Lower lobe of right lung (tissue), 2 donors: ENCODE measurements at regions not wholly inside any gene's neighbourhood (a gene's known extent, or its start where the extent isn't known, plus 50 kb on each side); places are given as distances from the start of the nearest gene placed in this dataset.

ENCODE experiments used
- ATAC-seq, 2 donors: fragments of 200-7000 bp; cut with Tn5 transposase; one replicate each; pipeline ENCODE4 v1.9.1; 2020 to 2022; ENCODE audit warnings: mild to moderate bottlenecking in 2 of 2, moderate library complexity in 2 of 2
- DNase-seq: peaks from one replicate; pipeline ENCODE4 v3.0.0-alpha.2; 2020
- H3K27ac ChIP-seq: fragments of 200-600 bp; one replicate; pipeline ENCODE4 v1.8.0; 2022
- H3K27me3 ChIP-seq: fragments of 200-600 bp; one replicate; pipeline ENCODE4 v1.8.0; 2022; ENCODE audit warnings: low read depth
- H3K36me3 ChIP-seq: fragments of 200-600 bp; one replicate; pipeline ENCODE4 v1.8.0; 2022; ENCODE audit warnings: mild to moderate bottlenecking
- H3K4me1 ChIP-seq: fragments of 200-600 bp; one replicate; pipeline ENCODE4 v1.8.0; 2022
- H3K4me3 ChIP-seq: fragments of 200-600 bp; one replicate; pipeline ENCODE4 v1.8.0; 2022; ENCODE audit warnings: mild to moderate bottlenecking
- H3K9me3 ChIP-seq: fragments of 200-600 bp; one replicate; pipeline ENCODE4 v1.8.0; 2022
- CTCF ChIP-seq: fragments of 200-600 bp; IDR thresholded peaks from one replicate; pipeline ENCODE4 v1.8.0; 2022; ENCODE audit warnings: antibody characterized with exemption, mild to moderate bottlenecking
- intact Hi-C: fragments of 100-400 bp; cut with DNase I; formaldehyde crosslinking; loops from one replicate; pipeline ENCODE4 v1.11.0; 2022
- donor health status: DM: no; HTN: yes; CAD: no; lungs with severe emphysema.

DNA sequence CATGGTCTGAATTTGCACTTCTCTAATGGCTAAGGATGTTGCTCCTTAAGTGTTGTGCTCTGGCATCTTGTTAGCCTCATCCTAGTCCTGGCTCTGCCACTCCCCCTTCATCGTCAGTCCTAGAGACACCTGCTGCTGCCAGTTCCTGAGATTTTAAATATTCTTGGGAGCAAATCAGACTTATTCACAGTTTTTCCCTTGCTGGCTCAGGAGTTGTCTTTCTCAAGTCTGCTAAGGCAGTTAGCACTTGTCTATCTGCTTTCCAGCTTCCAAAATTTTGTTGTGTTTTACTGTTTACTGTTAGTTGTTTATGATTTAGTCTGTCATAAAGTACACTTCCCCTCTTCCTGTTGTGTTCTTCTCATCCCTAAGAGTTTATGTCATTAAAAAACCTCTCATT, 201.0 kb downstream of the KIF26A start:
- Histone ChIP-seq H3K4me1 (peaks cover 6% of the 10 kb centered on the region), H3K36me3 (no peaks in the 10 kb centered on the region), H3K27me3 (peaks cover 11% of the 10 kb centered on the region), H3K9me3 (peaks cover 4% of the 10 kb centered on the region), H3K4me3 (no peak overlapping the region), H3K27ac (no peak overlapping the region)
- intact Hi-C loops, result no loop called here
- no peak for TF ChIP-seq CTCF
- DNase-seq (no peak), ATAC-seq (no peak)

DNA sequence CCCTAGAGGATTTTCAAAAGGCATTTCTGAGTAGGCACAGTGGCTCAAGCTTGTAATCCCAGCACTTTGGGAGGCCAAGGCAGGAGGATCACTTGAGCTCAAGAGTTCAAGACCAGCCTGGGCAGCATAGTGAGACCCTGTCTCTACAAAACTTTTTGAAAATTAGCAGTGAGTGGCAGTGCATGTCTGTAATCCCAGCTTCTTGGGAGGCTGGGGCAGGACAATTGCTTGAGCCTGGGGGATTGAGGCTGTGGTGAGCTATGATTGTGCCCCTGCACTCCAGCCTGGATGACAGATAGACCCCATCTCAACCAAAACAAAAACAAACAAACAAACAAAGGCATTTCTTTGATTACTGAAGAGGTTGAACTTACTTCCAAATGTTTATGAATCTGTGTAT, 201.4 kb downstream of the KIF26A start:
- Histone ChIP-seq H3K36me3 (no peaks in the 10 kb centered on the region), H3K27me3 (peaks cover 16% of the 10 kb centered on the region), H3K4me1 (peaks cover 6% of the 10 kb centered on the region), H3K9me3 (peaks cover 4% of the 10 kb centered on the region), H3K4me3 (no peak overlapping the region), H3K27ac (no peak overlapping the region)
- intact Hi-C loops, result no loop called here
- no peak for ATAC-seq
- TF ChIP-seq CTCF, result no peak
- DNase-seq, result no peak

DNA sequence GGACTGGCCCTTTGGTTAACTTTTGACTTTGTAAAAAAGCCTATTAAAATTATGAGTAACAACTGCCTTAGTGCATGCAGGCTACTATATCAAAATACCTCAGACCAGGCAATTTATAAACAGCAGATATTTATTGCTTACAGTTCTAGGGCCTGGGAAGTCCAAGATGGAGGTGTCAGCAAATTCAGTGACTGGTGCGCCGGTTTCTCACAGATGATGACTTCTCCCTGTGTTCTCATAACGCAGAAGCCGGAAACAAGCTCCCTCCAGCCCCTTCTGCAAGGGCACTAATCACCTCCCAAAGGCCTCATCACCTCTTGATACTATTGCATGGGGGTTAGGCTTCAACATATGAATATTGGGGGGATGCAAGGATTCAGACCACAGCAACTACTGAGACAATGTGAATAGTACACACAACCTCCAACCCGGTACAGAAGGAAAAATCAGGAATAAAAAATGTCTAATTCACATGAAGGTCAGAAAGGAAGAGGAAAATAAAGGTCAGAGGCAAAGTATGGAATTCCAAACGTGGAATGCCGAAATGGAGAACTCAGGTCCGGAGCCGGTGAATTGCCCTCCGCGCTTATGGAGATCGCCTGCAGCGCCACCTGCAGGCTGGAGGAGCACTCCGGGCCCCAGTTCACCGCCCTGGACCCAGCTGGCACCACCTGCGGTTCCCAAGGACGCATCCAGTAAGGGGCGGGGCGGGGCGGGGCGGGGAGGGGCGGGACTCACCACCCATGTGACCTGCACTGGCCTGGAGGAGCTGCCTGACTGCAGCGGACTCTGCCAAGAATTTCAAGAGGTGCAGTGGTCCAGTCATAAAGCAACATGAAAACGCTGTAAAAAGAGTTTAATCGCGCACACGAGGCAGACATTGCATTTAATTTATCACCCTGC, 203.4 kb downstream of the KIF26A start:
- Histone ChIP-seq H3K4me1 (peaks cover 6% of the 10 kb centered on the region), H3K27ac (no peak overlapping the region), H3K9me3 (peaks cover 4% of the 10 kb centered on the region), H3K36me3 (no peaks in the 10 kb centered on the region), H3K4me3 (no peak overlapping the region), H3K27me3 (peaks cover 22% of the 10 kb centered on the region)
- intact Hi-C loops, result no loop called here
- ATAC-seq (peak; percentile 49 to 61), DNase-seq (peak; percentile 51)
- TF ChIP-seq CTCF, result peak; percentile 47

- no peak overlapping the region for H3K4me3 ChIP-seq
- no peak overlapping the region for H3K27ac ChIP-seq
- DNase-seq (no peak), ATAC-seq (peak in 1 of 2 donors; percentile 24)
- no peaks in the 10 kb centered on the region for H3K36me3 ChIP-seq
- H3K4me1 ChIP-seq, result peaks cover 6% of the 10 kb centered on the region
- intact Hi-C loops, result no loop called here
- TF ChIP-seq CTCF, result no peak
- peaks cover 22% of the 10 kb centered on the region for H3K27me3 ChIP-seq
- H3K9me3 ChIP-seq, result peaks cover 4% of the 10 kb centered on the region
These were observed 204.3 kb downstream of the KIF26A start for GRCh38 chr14:104342435-104343293.

DNA sequence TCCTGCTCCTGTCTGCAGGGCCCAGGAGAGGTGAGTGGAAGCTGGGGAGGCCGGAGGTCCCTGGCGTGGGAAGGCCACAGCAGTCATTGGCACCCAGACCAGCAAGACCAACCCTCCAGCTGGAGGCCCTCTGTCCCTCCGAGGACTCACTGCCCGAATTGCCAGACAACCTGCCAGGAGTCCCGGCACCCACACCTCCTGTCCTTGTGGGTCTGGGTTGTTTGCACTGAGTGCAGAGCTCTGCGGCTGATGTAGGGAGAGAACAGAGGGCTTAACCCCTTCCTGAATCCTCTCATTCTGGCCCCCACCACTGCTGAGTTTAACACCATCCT, 204.9 kb downstream of the KIF26A start:
- no peak overlapping the region for H3K4me3 ChIP-seq
- H3K4me1 ChIP-seq, result peaks cover 6% of the 10 kb centered on the region
- TF ChIP-seq CTCF, result no peak
- peaks cover 2% of the 10 kb centered on the region for H3K9me3 ChIP-seq
- intact Hi-C loops, result no loop called here
- H3K36me3 ChIP-seq, result no peaks in the 10 kb centered on the region
- peaks cover 22% of the 10 kb centered on the region for H3K27me3 ChIP-seq
- ATAC-seq (no peak), DNase-seq (peak; percentile 25)
- H3K27ac ChIP-seq, result no peak overlapping the region
